ENCODE measurements at regions not wholly inside any gene's neighbourhood (a gene's known extent, or its start where the extent isn't known, plus 50 kb on each side); places are given as distances from the start of the nearest gene placed in this dataset.
A peak's percentile ranks its signal among the peaks of the same experiment; 100 is the strongest.
"Not testable (repeated sequence)": the region's sequence is repeated elsewhere in the genome, so short reads cannot be mapped to it uniquely, and the experiment has no call there.

DNA sequence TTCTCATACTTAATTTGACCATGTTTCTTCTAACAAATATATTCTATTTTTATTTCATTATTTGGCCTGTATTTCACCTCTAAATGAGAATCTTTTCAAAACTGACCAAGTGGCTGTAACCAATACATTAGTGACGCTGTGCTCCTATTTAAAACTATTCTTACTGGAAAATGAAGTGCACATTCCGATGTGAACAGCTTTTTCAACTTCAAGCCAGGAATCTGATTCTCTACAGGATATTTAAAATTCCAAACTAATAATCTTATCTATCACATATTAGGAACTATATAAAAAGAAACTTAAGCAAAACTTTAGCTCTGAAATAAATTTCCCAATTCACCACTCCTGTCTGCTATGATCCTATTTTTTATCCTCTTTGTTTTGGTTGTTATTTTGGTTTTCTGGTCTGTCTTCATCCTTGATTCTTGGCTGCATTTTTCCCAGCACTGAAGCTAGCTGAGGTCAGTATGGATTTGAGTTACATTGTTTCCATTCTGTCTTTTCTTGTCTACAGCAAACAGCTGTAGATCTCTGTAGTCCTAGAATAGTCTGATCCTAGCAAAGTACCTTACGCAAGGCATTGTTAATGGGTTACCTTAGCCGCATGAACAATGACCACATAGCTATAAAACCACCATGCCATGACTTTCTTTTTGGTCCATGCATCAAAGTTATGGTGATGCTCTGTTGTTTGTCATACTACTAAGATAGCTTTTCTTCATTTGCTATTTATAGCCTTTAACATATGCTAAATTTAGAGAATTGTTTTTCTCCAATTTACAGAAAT, 748.6 kb upstream of the SPRY2 start:
- Mint-ChIP-seq H3K36me3 (no peaks in the 10 kb centered on the region), H3K27ac (peak overlapping the region in 1 of 7 donors; percentile 51), H3K4me1 (no peaks in the 10 kb centered on the region), H3K4me3 (no peak overlapping the region), H3K27me3 (no peaks in the 10 kb centered on the region), H3K9me3 (peaks cover 0 to 6% (median 3%) of the 10 kb centered on the region in 8 donors)
- Histone ChIP-seq H3K9me3 (ENCODE audit: control insufficient read depth in 1 of 2, low read length in 2 of 2) (no peaks in the 10 kb centered on the region), H3K4me3 (ENCODE audit: low read length in 2 of 2) (no peak overlapping the region), H3K27me3 (ENCODE audit: insufficient read depth, low read length) (no peaks in the 10 kb centered on the region), H3K4me1 (ENCODE audit: insufficient read depth, low read length) (no peaks in the 10 kb centered on the region), H3K27ac (ENCODE audit: low read depth, low read length) (no peak overlapping the region), H3K36me3 (ENCODE audit: insufficient read depth, low read length) (no peaks in the 10 kb centered on the region)
- intact Hi-C loops (cut with micrococcal nuclease), result no loop called here
- ChIA-PET POLR2A (ENCODE audit: partially characterized antibody) (no interaction called here), CTCF (ENCODE audit: partially characterized antibody) (no interaction called here)
- DNase-seq, result no peak

DNA sequence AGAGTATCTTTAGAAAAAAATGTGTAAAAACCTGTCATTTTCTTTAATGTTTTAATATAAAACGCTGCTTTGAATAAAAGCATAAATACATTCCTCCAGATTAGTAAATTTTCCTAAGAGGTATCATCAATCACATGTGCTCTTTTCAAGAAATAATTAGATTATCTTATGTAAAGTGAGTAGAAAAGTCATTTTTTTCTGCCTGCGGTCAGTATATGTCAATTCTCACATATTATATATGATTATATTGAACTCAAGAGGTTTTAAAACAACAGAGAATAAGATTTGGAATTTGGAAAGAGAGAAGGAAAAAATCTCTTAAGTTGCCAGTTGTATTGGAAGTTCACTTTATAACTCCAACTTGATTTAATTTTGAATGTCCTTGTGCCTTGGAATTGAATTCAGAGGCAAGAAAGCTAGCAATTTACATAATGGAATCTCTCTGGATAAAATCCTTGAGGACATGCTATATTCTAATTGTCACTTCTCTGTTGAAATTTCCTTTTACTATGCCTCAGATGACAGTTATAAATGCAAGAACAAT, 740.1 kb upstream of the SPRY2 start:
- peaks cover 0 to 14% (median 4%) of the 10 kb centered on the region in 8 donors for H3K9me3 Mint-ChIP-seq
- H3K36me3 Mint-ChIP-seq, result no peaks in the 10 kb centered on the region
- no peak overlapping the region for H3K27ac Mint-ChIP-seq
- ChIA-PET CTCF (ENCODE audit: partially characterized antibody) (no interaction called here), POLR2A (ENCODE audit: partially characterized antibody) (no interaction called here)
- no peaks in the 10 kb centered on the region for H3K27me3 Mint-ChIP-seq
- H3K9me3 ChIP-seq (ENCODE audit: control insufficient read depth in 1 of 2, low read length in 2 of 2), result no peaks in the 10 kb centered on the region
- DNase-seq, result no peak
- no peak overlapping the region for H3K27ac ChIP-seq (ENCODE audit: low read depth, low read length)
- intact Hi-C loops (cut with micrococcal nuclease), result no loop called here
- no peaks in the 10 kb centered on the region for H3K4me1 ChIP-seq (ENCODE audit: insufficient read depth, low read length)
- H3K4me3 Mint-ChIP-seq, result no peak overlapping the region
- no peaks in the 10 kb centered on the region for H3K36me3 ChIP-seq (ENCODE audit: insufficient read depth, low read length)
- no peaks in the 10 kb centered on the region for H3K4me1 Mint-ChIP-seq
- no peaks in the 10 kb centered on the region for H3K27me3 ChIP-seq (ENCODE audit: insufficient read depth, low read length)
- no peak overlapping the region for H3K4me3 ChIP-seq (ENCODE audit: low read length in 2 of 2)

DNA sequence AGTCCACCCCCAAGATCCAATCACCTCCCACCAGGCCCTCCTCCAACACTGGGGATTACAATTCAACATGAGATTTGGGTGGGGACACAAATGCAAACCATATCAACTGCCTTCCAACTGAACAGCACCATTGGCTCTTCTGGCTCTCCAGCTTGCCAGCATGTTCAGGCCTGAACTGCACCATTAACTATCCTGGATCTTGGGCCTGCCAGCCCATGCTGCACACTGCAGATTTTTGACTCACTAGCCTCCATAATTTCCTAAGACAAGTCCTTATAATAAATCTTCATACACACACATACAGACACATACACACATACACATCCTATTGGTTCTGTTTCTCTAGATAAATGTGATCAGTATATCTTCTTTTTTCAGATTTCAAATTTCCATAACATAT, 737.1 kb upstream of the SPRY2 start:
- Mint-ChIP-seq H3K4me3 (no peak overlapping the region), H3K27ac (no peak overlapping the region), H3K36me3 (no peaks in the 10 kb centered on the region), H3K27me3 (no peaks in the 10 kb centered on the region), H3K9me3 (peaks cover 0 to 10% (median 4%) of the 10 kb centered on the region in 8 donors), H3K4me1 (no peaks in the 10 kb centered on the region)
- H3K4me3 ChIP-seq (ENCODE audit: low read length in 2 of 2), result no peak overlapping the region
- H3K27ac ChIP-seq (ENCODE audit: low read depth, low read length), result no peak overlapping the region
- ChIA-PET CTCF (ENCODE audit: partially characterized antibody) (no interaction called here), POLR2A (ENCODE audit: partially characterized antibody) (no interaction called here)
- H3K27me3 ChIP-seq (ENCODE audit: insufficient read depth, low read length), result no peaks in the 10 kb centered on the region
- no peaks in the 10 kb centered on the region for H3K9me3 ChIP-seq (ENCODE audit: control insufficient read depth in 1 of 2, low read length in 2 of 2)
- no peak for DNase-seq
- H3K4me1 ChIP-seq (ENCODE audit: insufficient read depth, low read length), result no peaks in the 10 kb centered on the region
- no peaks in the 10 kb centered on the region for H3K36me3 ChIP-seq (ENCODE audit: insufficient read depth, low read length)
- intact Hi-C loops (cut with micrococcal nuclease), result no loop called here

GRCh38 chr13:81069822-81070221, 728.9 kb upstream of the SPRY2 start:
- POLR2A ChIA-PET (ENCODE audit: partially characterized antibody), result not testable (repeated sequence)

DNA sequence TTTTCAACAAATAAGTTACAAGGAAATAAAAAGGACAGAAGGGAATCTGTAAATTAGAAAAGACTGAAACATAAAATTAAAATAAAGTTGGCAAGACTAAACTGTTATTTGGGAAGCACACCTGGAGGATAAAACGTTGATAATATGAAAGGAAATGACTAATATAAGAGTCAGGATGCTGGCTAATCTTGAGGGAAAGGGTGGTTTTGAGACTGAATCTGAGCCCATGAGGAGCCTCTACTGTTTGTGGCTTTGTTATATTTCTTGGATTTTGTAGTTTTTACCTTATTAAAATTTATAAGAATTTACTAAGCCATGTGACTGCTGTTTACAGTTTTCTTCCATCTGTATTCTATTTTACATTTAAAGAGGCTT, 718.0 kb upstream of the SPRY2 start:
- intact Hi-C loops (cut with micrococcal nuclease), result no loop called here
- H3K4me3 ChIP-seq (ENCODE audit: low read length in 2 of 2), result no peak overlapping the region
- Mint-ChIP-seq H3K4me1 (no peaks in the 10 kb centered on the region), H3K27ac (no peak overlapping the region), H3K9me3 (peaks cover 0 to 8% (median 0%) of the 10 kb centered on the region in 8 donors), H3K4me3 (no peak overlapping the region), H3K27me3 (no peaks in the 10 kb centered on the region), H3K36me3 (no peaks in the 10 kb centered on the region)
- no peaks in the 10 kb centered on the region for H3K36me3 ChIP-seq (ENCODE audit: insufficient read depth, low read length)
- CTCF ChIA-PET (ENCODE audit: partially characterized antibody), result no interaction called here
- no peak for DNase-seq
- no peaks in the 10 kb centered on the region for H3K9me3 ChIP-seq (ENCODE audit: control insufficient read depth in 1 of 2, low read length in 2 of 2)
- H3K27ac ChIP-seq (ENCODE audit: low read depth, low read length), result no peak overlapping the region
- H3K4me1 ChIP-seq (ENCODE audit: insufficient read depth, low read length), result no peaks in the 10 kb centered on the region
- no peaks in the 10 kb centered on the region for H3K27me3 ChIP-seq (ENCODE audit: insufficient read depth, low read length)
- POLR2A ChIA-PET (ENCODE audit: partially characterized antibody), result no interaction called here

More at GRCh38 chr13:81069822-81070221, 728.9 kb upstream of the SPRY2 start:
- H3K27ac ChIP-seq (ENCODE audit: low read depth, low read length); H3K9me3 ChIP-seq (ENCODE audit: control insufficient read depth in 1 of 2, low read length in 2 of 2); H3K36me3 Mint-ChIP-seq; DNase-seq; CTCF ChIA-PET (ENCODE audit: partially characterized antibody); H3K4me3 ChIP-seq (ENCODE audit: low read length in 2 of 2); H3K36me3 ChIP-seq (ENCODE audit: insufficient read depth, low read length); H3K4me1 ChIP-seq (ENCODE audit: insufficient read depth, low read length); H3K27ac Mint-ChIP-seq; H3K9me3 Mint-ChIP-seq; H3K4me1 Mint-ChIP-seq; intact Hi-C loops (cut with micrococcal nuclease); H3K4me3 Mint-ChIP-seq; H3K27me3 Mint-ChIP-seq; H3K27me3 ChIP-seq (ENCODE audit: insufficient read depth, low read length): not testable (repeated sequence)

DNA sequence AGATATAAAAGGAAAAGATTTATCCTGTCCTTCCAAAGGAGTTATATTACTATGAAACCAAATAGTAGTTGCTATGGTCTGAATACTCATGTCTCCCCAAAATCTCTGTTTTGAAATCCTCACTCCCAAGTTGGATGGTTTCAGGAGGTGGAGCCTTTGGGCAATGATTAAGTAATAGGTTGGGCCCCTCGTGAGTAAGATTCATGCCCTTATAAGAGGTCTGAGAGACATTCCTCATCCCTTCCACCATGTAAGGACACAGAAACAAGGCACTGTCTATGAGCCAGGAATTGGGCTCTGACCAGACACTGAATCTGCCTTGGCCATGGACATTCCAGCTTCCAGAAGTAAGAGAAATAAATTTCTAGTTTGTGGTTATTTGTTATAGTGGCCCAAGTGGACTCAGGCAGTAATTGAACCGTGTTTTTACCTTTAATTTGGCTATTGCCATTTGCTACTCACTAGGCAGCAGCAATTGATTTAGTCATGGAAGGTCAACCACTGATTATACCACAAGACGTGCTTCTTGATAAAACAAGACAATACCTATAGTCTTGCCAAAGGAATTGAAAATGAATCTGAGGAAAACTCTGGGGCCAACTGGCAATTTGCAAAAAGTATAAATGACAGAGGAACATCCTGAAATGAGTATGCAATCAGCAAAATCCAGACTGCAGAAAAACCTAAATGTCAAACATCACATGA, 717.4 kb upstream of the SPRY2 start:
- Histone ChIP-seq H3K27me3 (ENCODE audit: insufficient read depth, low read length) (no peaks in the 10 kb centered on the region), H3K9me3 (ENCODE audit: control insufficient read depth in 1 of 2, low read length in 2 of 2) (no peaks in the 10 kb centered on the region), H3K4me1 (ENCODE audit: insufficient read depth, low read length) (no peaks in the 10 kb centered on the region), H3K36me3 (ENCODE audit: insufficient read depth, low read length) (no peaks in the 10 kb centered on the region), H3K4me3 (ENCODE audit: low read length in 2 of 2) (no peak overlapping the region), H3K27ac (ENCODE audit: low read depth, low read length) (no peak overlapping the region)
- Mint-ChIP-seq H3K4me3 (no peak overlapping the region), H3K27ac (no peak overlapping the region), H3K9me3 (peaks cover 0 to 8% (median 0%) of the 10 kb centered on the region in 8 donors), H3K4me1 (no peaks in the 10 kb centered on the region), H3K36me3 (no peaks in the 10 kb centered on the region), H3K27me3 (no peaks in the 10 kb centered on the region)
- CTCF ChIA-PET (ENCODE audit: partially characterized antibody), result no interaction called here
- POLR2A ChIA-PET (ENCODE audit: partially characterized antibody), result no interaction called here
- DNase-seq, result no peak
- intact Hi-C loops (cut with micrococcal nuclease), result no loop called here

DNA sequence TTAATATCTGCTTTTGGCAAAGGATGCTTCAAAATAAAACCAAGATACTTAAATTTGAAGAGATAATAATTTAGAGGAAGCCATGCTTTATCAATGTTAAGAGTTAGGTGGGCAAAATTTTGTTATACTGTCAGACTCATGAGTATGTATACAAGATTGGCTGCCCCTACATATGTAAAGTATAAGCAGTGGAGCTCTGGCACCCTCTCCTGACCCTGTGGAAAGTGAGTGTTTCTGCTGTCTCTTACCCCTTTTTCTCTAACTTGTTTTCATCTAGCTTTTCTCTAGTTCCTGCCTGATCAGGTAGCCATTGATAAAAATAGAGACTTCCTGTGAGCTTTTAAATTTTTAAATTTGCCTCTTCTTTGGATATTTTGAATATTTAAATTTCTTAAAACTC, 710.9 kb upstream of the SPRY2 start:
- intact Hi-C loops (cut with micrococcal nuclease), result no loop called here
- no peak overlapping the region for H3K27ac Mint-ChIP-seq
- Histone ChIP-seq H3K36me3 (ENCODE audit: insufficient read depth, low read length) (no peaks in the 10 kb centered on the region), H3K4me1 (ENCODE audit: insufficient read depth, low read length) (no peaks in the 10 kb centered on the region), H3K9me3 (ENCODE audit: control insufficient read depth in 1 of 2, low read length in 2 of 2) (no peaks in the 10 kb centered on the region), H3K27ac (ENCODE audit: low read depth, low read length) (no peak overlapping the region), H3K4me3 (ENCODE audit: low read length in 2 of 2) (no peak overlapping the region), H3K27me3 (ENCODE audit: insufficient read depth, low read length) (no peaks in the 10 kb centered on the region)
- no peak for DNase-seq
- H3K36me3 Mint-ChIP-seq, result no peaks in the 10 kb centered on the region
- ChIA-PET POLR2A (ENCODE audit: partially characterized antibody) (no interaction called here), CTCF (ENCODE audit: partially characterized antibody) (no interaction called here)
- peaks cover 0 to 5% (median 0%) of the 10 kb centered on the region in 8 donors for H3K9me3 Mint-ChIP-seq
- no peaks in the 10 kb centered on the region for H3K27me3 Mint-ChIP-seq
- no peaks in the 10 kb centered on the region for H3K4me1 Mint-ChIP-seq
- no peak overlapping the region for H3K4me3 Mint-ChIP-seq

Data from CD4-positive, alpha-beta memory T cell (primary cell).